Prostate gland (tissue), 2 donors: ENCODE measurements at regions not wholly inside any gene's neighbourhood (a gene's known extent, or its start where the extent isn't known, plus 50 kb on each side); places are given as distances from the start of the nearest gene placed in this dataset.
"Not testable (repeated sequence)": the region's sequence is repeated elsewhere in the genome, so short reads cannot be mapped to it uniquely, and the experiment has no call there.

Experiments
- POLR2AphosphoS5 ChIP-seq: sonication (generic); formaldehyde crosslinking; IDR thresholded peaks from one replicate; pipeline ENCODE4 v1.6.1; 2017; ENCODE audit warnings: antibody characterized with exemption
- TF ChIP-seq, protein P1 (sequence below), 4 experiments: fragments of 200-600 bp in 2 of 4; fragments of 450-650 bp in 2 of 4; sonication (generic) in 2 of 4; IDR thresholded peaks; 1 replicate in 3 of 4; 2 replicates in 1 of 4; pipeline ENCODE4 v1.5.1; 2016 to 2019; ENCODE audit warnings: antibody characterized with exemption in 4 of 4, mild to moderate bottlenecking in 2 of 4, moderate library complexity in 2 of 4

DNA sequence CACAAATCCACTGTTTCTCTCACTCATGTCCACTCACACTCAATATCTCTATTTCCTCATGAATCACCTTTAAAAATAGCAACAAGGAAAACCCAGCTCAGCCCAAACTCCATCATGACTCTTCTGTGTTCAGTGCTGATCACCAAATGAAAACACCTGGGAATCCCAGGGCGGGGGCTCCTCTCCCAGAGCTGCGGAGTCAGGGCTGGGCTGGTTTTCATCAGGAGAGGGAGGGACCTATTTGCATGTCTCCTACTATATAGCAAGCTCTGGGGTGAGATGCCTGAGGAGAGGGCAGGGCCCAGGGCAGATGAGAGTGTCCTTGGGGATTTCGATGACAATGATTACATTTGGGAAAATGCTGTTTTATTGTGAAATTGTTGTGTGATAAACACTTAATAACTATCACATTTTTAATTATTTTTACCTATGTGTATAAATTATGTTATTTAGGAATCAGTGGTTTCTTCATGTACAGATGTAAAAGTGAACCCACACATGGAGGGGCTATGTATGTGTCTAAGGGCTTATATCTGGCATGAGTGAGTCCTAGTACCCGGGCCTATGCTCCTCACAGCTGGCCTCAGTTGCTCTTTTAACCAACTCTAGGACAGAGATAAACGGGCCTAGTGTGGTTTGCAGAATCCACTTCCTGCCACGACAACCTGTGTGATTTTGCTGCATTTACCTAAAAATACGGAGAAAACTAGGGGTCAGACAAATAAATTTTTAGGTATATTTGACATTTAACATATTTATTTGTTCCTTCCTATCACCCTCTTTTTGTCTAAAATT, 1131.9 kb downstream of the TMEM121 start:
- TF ChIP-seq POLR2AphosphoS5 = not testable (repeated sequence)
- TF ChIP-seq, protein P1, sequence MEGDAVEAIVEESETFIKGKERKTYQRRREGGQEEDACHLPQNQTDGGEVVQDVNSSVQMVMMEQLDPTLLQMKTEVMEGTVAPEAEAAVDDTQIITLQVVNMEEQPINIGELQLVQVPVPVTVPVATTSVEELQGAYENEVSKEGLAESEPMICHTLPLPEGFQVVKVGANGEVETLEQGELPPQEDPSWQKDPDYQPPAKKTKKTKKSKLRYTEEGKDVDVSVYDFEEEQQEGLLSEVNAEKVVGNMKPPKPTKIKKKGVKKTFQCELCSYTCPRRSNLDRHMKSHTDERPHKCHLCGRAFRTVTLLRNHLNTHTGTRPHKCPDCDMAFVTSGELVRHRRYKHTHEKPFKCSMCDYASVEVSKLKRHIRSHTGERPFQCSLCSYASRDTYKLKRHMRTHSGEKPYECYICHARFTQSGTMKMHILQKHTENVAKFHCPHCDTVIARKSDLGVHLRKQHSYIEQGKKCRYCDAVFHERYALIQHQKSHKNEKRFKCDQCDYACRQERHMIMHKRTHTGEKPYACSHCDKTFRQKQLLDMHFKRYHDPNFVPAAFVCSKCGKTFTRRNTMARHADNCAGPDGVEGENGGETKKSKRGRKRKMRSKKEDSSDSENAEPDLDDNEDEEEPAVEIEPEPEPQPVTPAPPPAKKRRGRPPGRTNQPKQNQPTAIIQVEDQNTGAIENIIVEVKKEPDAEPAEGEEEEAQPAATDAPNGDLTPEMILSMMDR (IDR thresholded peaks at IDR 0.05) = not testable (repeated sequence)
